HFFc6 (cell line): ENCODE measurements at regions not wholly inside any gene's neighbourhood (a gene's known extent, or its start where the extent isn't known, plus 50 kb on each side); places are given as distances from the start of the nearest gene placed in this dataset.

ENCODE experiments used
- DNase-seq: peaks from one replicate; pipeline ENCODE4 v3.0.0-alpha.2; 2018
- H3K27ac Mint-ChIP-seq: 2 replicates; pipeline ENCODE4 v1.8.0; 2020; ENCODE audit warnings: mild to moderate bottlenecking, mixed read lengths
- H3K27me3 Mint-ChIP-seq: 2 replicates; pipeline ENCODE4 v1.8.0; 2021; ENCODE audit warnings: mild to moderate bottlenecking, moderate library complexity, mixed read lengths; ENCODE audit not compliant: insufficient read depth
- H3K36me3 Mint-ChIP-seq: 2 replicates; pipeline ENCODE4 v1.8.0; 2021; ENCODE audit warnings: low read depth, mixed read lengths
- H3K4me1 Mint-ChIP-seq: 2 replicates; pipeline ENCODE4 v1.8.0; 2020; ENCODE audit warnings: low read depth, mixed read lengths
- H3K4me3 Mint-ChIP-seq: 2 replicates; pipeline ENCODE4 v1.8.0; 2020; ENCODE audit warnings: mild to moderate bottlenecking, moderate library complexity, mixed read lengths
- H3K9me3 Mint-ChIP-seq: 2 replicates; pipeline ENCODE4 v1.8.0; 2020; ENCODE audit warnings: mild to moderate bottlenecking, mixed read lengths
- CTCF ChIP-seq: fragments of 200-600 bp; sonication (generic); IDR thresholded peaks from 2 replicates; pipeline ENCODE4 v1.5.0; 2021; ENCODE audit warnings: antibody characterized with exemption, mild to moderate bottlenecking

DNA sequence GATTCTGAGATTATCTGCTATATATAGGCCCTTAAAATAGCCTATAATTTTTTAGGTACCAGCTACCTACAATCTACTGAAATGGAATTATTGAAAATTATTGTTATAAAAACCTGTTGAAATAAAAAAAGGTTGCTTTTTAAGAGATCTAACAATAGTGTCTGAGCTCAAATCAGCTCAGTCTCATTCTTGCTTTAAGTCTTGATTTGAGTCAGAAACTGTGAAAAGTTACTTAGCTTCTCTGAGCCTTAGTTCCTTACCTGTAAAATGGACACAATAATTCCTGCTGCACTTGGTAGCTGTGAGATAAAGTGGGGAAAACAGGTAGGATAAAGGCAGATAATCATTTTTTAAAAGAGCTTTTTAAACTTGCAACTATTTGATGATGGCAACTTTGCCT is 118.8 kb upstream of the UBE2E2 start:
- Mint-ChIP-seq H3K9me3 (no peaks in the 10 kb centered on the region), H3K4me1 (no peaks in the 10 kb centered on the region; the same call in 1 of the 2 replicates), H3K36me3 (no peaks in the 10 kb centered on the region), H3K27ac (no peak overlapping the region), H3K27me3 (peaks cover 6% of the 10 kb centered on the region), H3K4me3 (no peak overlapping the region)
- TF ChIP-seq CTCF = no peak
- no peak for DNase-seq

GRCh38 chr3:23085261-23085660 is 117.9 kb upstream of the UBE2E2 start:
- DNase-seq = peak; percentile 30
- no peak overlapping the region for H3K4me3 Mint-ChIP-seq

DNA sequence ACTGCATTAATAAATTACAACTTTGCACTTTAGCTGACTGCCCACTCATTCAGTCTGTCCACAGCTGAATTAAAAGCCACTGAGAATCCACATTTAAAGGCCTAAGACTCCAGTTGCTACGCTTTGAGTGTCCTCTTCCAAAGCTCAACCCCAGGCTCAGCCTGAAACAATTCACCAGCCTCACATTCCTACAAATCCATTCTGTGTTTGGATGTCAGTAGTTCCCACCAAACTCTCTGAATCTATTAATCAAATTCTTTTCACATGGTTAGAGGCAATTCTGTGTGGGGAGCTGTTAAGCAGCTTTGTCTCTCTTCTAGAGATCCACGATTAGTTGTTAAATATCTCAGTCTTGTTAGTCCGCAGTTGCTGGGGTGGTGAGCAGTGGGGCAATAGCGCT is 116.8 kb upstream of the UBE2E2 start:
- no peak overlapping the region for H3K4me3 Mint-ChIP-seq
- no peaks in the 10 kb centered on the region for H3K9me3 Mint-ChIP-seq
- DNase-seq = no peak
- no peak overlapping the region for H3K27ac Mint-ChIP-seq
- TF ChIP-seq CTCF = no peak
- H3K36me3 Mint-ChIP-seq = no peaks in the 10 kb centered on the region
- peaks cover 5% of the 10 kb centered on the region for H3K27me3 Mint-ChIP-seq
- no peaks in the 10 kb centered on the region for H3K4me1 Mint-ChIP-seq

More at GRCh38 chr3:23085261-23085660, 117.9 kb upstream of the UBE2E2 start:
- Mint-ChIP-seq H3K4me1 (no peaks in the 10 kb centered on the region; the same call in 1 of the 2 replicates), H3K9me3 (no peaks in the 10 kb centered on the region), H3K27me3 (peaks cover 7% of the 10 kb centered on the region), H3K27ac (no peak overlapping the region), H3K36me3 (no peaks in the 10 kb centered on the region)
- TF ChIP-seq CTCF = no peak

DNA sequence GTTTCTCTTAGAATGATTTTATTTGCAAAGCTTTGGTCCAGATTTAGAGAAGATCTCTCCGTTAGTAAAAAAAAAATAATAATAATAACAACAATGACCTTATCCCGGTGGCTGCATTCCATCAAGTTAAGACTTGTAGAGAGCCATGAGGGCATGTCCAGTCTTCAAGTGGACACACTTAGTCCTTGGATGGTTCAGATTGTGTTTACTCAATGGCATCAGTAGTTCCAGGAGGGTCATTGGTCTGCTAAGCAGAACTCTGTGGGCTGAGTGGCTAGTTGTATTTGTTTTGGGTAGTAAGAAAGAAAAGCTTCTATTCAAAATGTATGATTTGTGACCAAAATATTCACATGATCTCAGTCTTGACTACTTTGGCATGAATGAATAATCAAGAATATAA is 116.3 kb upstream of the UBE2E2 start:
- Mint-ChIP-seq H3K27me3 (peaks cover 5% of the 10 kb centered on the region), H3K9me3 (no peaks in the 10 kb centered on the region), H3K36me3 (no peaks in the 10 kb centered on the region), H3K4me3 (no peak overlapping the region), H3K4me1 (no peaks in the 10 kb centered on the region), H3K27ac (no peak overlapping the region)
- TF ChIP-seq CTCF = no peak
- no peak for DNase-seq

- DNase-seq = no peak
- no peak overlapping the region for H3K27ac Mint-ChIP-seq
- H3K27me3 Mint-ChIP-seq = peaks cover 4% of the 10 kb centered on the region
- no peak for TF ChIP-seq CTCF
- no peaks in the 10 kb centered on the region for H3K9me3 Mint-ChIP-seq
- H3K4me1 Mint-ChIP-seq = no peaks in the 10 kb centered on the region
- H3K4me3 Mint-ChIP-seq = no peak overlapping the region
- no peaks in the 10 kb centered on the region for H3K36me3 Mint-ChIP-seq
Measured at GRCh38 chr3:23094412-23094811, 108.7 kb upstream of the UBE2E2 start.

- peak; percentile 19 for DNase-seq
- no peaks in the 10 kb centered on the region for H3K4me1 Mint-ChIP-seq
- TF ChIP-seq CTCF = no peak
- H3K36me3 Mint-ChIP-seq = no peaks in the 10 kb centered on the region
- H3K27me3 Mint-ChIP-seq = peaks cover 3% of the 10 kb centered on the region
- no peak overlapping the region for H3K4me3 Mint-ChIP-seq
- no peak overlapping the region for H3K27ac Mint-ChIP-seq
- H3K9me3 Mint-ChIP-seq = no peaks in the 10 kb centered on the region
Measured at GRCh38 chr3:23094890-23095462, 108.2 kb upstream of the UBE2E2 start.
